Brain pericyte (primary cell): ENCODE measurements at regions not wholly inside any gene's neighbourhood (a gene's known extent, or its start where the extent isn't known, plus 50 kb on each side); places are given as distances from the start of the nearest gene placed in this dataset.
"Not testable (repeated sequence)": the region's sequence is repeated elsewhere in the genome, so short reads cannot be mapped to it uniquely, and the experiment has no call there.

ENCODE experiments used
- DNase-seq: peaks from one replicate; pipeline ENCODE4 v3.0.0-alpha.2; 2012; ENCODE audit warnings: low read depth, low spot score

GRCh38 chr3:70738291-70738681 lies 425.8 kb upstream of the MDFIC2 start:
- no peak for DNase-seq

- DNase-seq: no peak
Observed at GRCh38 chr3:70737666-70738290, 425.3 kb upstream of the MDFIC2 start.

- DNase-seq: no peak
Observed at GRCh38 chr3:70736009-70736408, 423.6 kb upstream of the MDFIC2 start.

GRCh38 chr3:70734756-70735155 lies 422.3 kb upstream of the MDFIC2 start:
- no peak for DNase-seq

GRCh38 chr3:70731046-70731445 lies 418.6 kb upstream of the MDFIC2 start:
- no peak for DNase-seq

DNA sequence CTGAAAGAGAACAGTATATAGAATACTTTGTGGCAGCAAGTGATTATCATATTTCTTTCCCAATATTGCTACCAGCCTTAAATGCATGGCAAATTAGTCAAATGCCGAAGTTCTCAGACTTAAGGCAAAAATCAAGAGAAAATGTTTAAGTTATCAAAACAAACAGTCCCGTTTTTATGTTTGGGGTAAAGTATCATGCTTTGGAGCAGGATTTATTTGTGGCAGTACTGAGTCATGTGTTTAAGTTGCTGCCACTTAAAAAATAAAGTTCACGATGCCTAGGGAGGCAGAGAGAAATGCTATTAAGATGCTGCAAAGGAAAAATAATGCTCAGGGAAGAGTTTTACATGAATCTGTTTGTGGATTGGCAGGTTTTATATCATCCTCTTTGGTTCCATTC lies 417.4 kb upstream of the MDFIC2 start:
- DNase-seq: no peak

GRCh38 chr3:70728311-70728710 lies 415.9 kb upstream of the MDFIC2 start:
- no peak for DNase-seq

DNA sequence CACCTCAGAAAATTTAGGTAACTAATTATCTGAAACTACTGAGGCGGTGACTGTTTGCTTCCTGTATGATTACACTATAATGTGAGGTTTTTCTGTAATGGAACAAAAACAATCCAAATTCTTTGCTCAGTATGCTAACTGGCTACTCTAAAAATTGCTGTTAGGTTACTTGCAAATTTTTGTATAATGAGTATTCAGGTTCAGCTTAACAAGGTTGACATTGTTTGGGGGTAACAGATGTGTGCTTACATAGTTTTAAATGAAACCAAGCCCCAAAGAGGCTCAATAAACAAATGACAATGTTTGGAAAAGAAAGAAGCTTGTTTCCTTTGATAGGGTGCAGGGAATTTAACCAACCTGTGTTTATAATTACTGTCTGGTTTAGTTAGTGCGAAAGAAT lies 414.5 kb upstream of the MDFIC2 start:
- DNase-seq: no peak

DNA sequence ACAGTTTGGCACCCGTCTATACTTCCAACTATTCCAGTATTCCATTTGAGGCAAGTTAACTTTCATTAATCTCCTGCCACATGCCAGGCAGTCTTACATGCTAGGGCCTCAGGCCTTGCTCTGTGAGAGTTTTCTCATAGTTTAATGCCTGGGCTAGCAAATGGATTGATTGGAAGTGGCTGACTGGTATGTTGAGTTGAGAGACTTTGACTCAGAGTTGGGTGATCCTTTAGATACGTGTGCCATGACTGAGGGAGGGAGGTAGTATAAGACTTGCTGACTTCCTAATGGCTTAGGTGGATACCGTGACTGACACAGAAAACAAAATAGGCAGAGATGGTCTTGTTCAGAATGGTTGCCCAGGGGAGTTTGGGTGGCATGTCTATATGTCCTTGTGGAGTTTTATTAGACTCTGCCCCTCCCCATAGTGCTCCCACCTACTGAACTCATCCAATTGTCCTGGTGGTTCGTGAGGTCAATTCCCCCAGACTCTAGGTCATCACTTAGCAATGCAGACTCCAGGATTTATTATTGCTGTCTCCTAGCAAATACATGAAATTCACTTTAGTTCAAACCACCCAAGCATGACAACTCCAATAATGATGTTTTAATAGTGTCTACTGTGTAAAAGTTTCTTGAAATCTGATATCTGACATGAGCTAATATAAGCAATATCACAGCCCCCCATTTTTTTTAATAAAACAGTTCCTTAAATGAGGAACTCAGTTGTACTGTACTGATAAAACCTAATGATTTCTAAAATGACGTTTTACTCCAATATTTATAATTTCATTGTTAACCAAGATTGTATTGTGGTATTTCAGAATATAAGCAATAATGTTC lies 413.9 kb upstream of the MDFIC2 start:
- DNase-seq: no peak

- no peak for DNase-seq
Observed at GRCh38 chr3:70722018-70722417, 409.6 kb upstream of the MDFIC2 start.

GRCh38 chr3:70716832-70717231 lies 404.4 kb upstream of the MDFIC2 start:
- DNase-seq: no peak

DNA sequence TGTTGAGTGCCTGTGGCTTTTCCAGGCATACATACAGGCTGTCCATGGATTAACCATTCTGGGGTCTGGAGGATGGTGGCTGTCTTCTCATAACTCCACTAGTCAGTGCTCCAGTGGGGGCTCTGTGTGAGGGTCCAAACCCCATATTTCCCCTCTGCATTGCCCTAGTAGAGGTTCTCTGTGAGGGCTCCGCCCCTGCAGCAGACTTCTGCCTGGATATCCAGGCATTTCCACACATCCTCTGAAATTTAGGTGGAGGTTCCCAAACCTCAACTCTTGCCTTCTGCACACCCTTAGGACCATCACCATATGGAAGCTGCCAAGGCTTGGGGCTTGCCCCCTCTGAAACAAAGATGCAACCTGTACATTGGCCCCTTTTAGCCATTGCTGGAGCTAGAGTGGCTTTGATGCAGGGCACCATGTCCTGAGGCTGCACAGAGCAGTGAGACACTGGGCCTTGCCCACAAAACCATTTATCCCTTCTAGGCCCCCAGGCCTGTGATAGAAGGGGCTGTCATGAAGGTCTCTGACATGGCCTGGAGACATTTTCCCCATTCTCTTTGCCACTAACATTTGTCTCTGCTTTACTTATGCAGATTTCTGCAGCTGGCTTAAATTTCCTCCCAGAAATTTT lies 400.1 kb upstream of the MDFIC2 start:
- DNase-seq: no peak

DNA sequence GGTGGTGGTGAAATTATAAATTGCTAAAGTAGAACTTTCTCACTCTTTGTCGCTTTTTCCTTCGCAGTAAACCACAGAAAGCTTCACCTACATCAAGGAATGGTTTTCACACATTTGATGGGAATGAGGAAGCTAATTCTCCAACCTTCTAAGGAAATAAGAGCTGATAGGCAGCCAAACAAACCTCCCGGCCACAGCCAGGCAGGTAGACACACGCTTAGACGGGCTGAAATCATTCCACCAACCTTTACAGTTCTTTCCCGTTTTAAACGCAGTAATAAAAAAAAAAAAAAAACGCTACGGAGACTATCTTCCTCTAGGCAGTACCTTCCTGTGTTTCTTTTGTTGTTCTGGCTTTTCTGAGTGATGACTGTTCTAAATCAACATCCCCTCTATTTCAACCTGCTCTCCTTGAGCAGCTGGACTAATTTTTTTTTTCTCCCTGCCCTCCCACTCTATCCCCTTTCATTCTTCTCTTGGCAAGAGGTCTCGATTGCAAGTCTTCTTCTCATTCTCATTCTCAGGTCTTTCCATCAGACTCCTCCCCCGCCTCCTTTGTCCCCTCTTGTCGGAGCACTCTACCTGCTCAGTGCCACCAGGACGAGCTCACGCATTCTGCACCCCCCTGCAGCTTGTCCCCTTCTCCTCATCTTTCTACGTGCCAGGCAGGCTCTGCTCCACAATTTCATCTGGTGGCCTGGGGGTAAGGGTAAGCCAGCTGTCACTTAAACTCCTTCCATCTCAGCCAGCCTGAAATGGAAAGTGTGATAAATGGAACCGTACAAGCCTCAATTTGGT lies 391.1 kb upstream of the MDFIC2 start:
- no peak for DNase-seq

GRCh38 chr3:70702132-70702531 lies 389.7 kb upstream of the MDFIC2 start:
- DNase-seq: no peak

DNA sequence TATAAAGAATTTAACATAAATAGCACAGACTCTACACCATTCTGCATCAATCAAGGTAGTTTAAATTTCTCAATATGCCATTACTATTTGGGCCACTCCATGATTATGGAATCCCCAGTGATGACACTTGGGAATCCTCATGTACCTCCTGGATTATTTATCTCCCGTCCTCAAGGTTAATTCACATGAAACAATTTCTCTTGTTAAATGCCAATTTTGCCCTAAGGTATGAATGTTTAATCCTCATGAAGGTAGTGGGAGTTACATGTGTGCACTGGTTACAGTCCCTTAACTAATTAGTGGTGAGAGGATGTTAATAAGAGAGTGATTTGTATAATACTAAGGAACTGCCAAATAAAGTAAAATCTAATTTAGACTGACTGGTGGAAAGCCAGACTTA lies 372.3 kb upstream of the MDFIC2 start:
- no peak for DNase-seq

DNA sequence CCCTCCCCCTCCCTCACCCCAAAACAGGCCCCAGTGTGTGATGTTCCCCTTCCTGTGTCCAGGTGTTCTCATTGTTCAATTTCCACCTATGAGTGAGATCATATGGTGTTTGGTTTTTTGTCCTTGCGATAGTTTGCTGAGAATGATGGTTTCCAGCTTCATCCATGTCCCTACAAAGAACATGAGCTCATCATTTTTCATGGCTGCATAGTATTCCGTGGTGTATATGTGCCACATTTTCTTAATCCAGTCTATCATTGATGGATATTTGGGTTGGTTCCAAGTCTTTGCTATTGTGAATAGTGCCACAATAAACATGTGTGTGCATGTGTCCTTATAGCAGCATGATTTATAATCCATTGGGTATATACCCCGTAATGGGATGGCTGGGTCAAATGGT lies 363.4 kb upstream of the MDFIC2 start:
- not testable (repeated sequence) for DNase-seq

DNA sequence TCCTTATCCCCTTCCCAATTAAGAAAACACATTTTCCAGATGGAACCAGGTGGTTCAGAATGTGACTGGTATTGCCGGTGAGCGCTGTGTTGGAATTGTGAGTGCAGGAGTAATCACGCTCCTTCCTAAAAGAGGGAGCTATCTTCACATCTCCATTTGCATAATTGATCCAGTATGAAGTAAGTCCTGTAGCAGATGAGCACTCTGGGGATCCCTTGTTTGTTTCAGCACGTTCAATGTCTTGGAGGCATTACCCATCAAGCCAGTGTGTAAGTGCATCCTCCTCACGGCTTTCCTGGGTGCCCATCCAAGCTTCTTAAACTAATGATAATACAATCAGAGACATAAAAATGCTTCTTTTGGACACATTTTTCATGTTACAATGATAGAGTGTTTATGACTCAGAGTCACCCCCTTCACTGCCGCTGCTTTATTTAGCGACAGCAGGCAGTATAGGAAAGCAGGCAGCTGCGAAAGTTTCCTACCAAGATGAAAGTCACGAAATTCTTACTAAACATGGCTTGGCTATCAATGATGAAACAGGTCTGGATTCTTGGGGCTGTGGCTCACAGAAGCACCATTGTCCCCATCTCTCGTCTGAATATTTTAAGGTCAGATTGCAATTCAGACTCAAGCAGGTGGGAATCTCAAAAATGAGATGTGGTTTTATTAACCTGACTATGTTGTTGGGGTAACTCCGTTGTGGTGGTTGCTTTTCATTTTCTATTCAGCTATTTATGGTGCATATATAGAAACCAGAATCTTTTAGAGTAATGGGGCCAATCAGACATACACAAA lies 346.3 kb upstream of the MDFIC2 start:
- no peak for DNase-seq

- DNase-seq: no peak
Observed at GRCh38 chr3:70657454-70657853, 345.0 kb upstream of the MDFIC2 start.

DNA sequence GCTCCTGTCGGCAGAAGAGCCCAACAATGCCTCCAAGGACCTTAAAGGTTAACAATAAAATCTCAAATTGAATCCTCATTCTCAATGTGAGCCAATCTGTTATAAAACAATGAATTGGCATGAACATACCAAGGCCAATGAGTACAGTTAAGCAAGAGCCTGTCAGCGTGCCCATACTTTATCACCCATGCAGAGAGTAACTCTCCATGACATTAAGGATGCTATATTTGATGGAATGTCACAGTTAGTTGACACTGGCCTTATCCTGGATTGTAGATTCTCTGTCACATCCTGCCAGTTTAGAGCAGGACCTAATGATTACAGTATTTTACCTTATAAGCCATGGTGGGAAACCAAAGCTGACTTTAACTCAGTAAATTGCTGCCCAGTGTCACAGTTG lies 335.4 kb upstream of the MDFIC2 start:
- DNase-seq: no peak

DNA sequence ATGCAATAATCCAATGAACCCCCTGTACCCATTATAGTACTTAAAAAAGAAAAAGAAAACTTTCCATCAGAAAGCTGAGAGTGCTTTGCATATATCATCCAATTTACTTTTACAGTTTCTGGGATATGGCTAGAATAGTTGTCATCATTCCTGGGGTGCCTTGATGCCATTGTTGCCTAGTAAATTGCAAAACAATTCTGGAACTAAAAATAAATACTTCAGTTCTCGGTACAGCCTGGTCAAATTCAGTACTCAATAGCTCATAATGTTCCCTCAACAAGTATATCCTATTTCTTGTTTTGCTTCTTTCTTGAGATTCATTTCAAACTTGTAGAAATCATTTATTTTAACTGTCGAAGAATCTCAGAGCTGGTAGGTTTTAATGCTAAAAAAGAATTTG lies 334.7 kb upstream of the MDFIC2 start:
- no peak for DNase-seq

DNA sequence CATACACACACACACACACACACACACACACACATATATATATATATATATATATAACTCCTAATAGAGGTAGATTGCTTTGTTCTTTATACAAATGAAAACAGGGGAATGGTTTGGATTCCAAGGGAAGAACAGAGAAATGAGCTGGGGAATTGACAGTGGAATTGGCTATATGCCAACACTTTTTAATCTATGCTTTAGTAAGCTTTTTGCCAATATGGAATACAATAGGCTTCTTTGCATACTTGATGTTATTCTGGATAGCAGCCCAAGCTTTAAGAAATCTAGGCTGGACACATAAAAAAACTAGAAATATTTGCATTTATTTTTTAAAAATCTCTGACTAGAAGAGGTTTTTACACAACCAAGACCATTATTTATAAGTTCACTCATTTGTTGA lies 334.2 kb upstream of the MDFIC2 start:
- no peak for DNase-seq
